Activated naive CD8-positive, alpha-beta T cell treated with anti-CD3 and anti-CD28 coated beads, Interleukin-2, amount 10 ng/mL, durations not matched to agents 7 days and 5 days (primary cell): ENCODE measurements at regions not wholly inside any gene's neighbourhood (a gene's known extent, or its start where the extent isn't known, plus 50 kb on each side); places are given as distances from the start of the nearest gene placed in this dataset.

ENCODE experiments used
- ATAC-seq: fragments of 150-1000 bp; cut with Tn5 transposase; one replicate; pipeline ENCODE4 v1.10.0; 2021; ENCODE audit warnings: low read depth, moderate library complexity
- POLR2A ChIA-PET: fragments of 350-600 bp; sonication (Branson Sonifier 250); formaldehyde crosslinking; loops from one replicate; lab custom pipeline; 2021; ENCODE audit warnings: antibody characterized with exemption; lab: Charles Lee
- DNase-seq: peaks from one replicate; pipeline ENCODE4 v3.0.0; 2021
- H3K27ac Mint-ChIP-seq: one replicate; pipeline ENCODE4 v1.8.0; 2022; ENCODE audit warnings: mild to moderate bottlenecking, mixed read lengths
- H3K27me3 Mint-ChIP-seq: one replicate; pipeline ENCODE4 v1.8.0; 2022; ENCODE audit warnings: mild to moderate bottlenecking, moderate library complexity, mixed read lengths
- H3K36me3 Mint-ChIP-seq: one replicate; pipeline ENCODE4 v1.8.0; 2021; ENCODE audit warnings: mild to moderate bottlenecking, mixed read lengths
- H3K4me1 Mint-ChIP-seq: one replicate; pipeline ENCODE4 v1.8.0; 2021; ENCODE audit warnings: mixed read lengths
- H3K4me3 Mint-ChIP-seq: one replicate; pipeline ENCODE4 v1.8.0; 2022; ENCODE audit warnings: mild to moderate bottlenecking, moderate library complexity, mixed read lengths
- H3K9me3 Mint-ChIP-seq: one replicate; pipeline ENCODE4 v1.8.0; 2021; ENCODE audit warnings: mixed read lengths

- H3K36me3 Mint-ChIP-seq, result no peaks in the 10 kb centered on the region
- POLR2A ChIA-PET, result no interaction called here
- no peak overlapping the region for H3K27ac Mint-ChIP-seq
- H3K27me3 Mint-ChIP-seq, result peaks cover 5% of the 10 kb centered on the region
- DNase-seq (no peak), ATAC-seq (no peak)
- no peaks in the 10 kb centered on the region for H3K9me3 Mint-ChIP-seq
- no peak overlapping the region for H3K4me3 Mint-ChIP-seq
- no peaks in the 10 kb centered on the region for H3K4me1 Mint-ChIP-seq
Measured at GRCh38 chr5:74294231-74294705, 346.3 kb downstream of the ENC1 start.

- Mint-ChIP-seq H3K9me3 (no peaks in the 10 kb centered on the region), H3K36me3 (no peaks in the 10 kb centered on the region), H3K27me3 (peaks cover 5% of the 10 kb centered on the region), H3K27ac (no peak overlapping the region), H3K4me3 (no peak overlapping the region), H3K4me1 (no peaks in the 10 kb centered on the region)
- no peak for ATAC-seq
- no peak for DNase-seq
- POLR2A ChIA-PET, result no interaction called here
Measured at GRCh38 chr5:74293182-74293581, 347.3 kb downstream of the ENC1 start.

- H3K4me3 Mint-ChIP-seq, result no peak overlapping the region
- H3K36me3 Mint-ChIP-seq, result no peaks in the 10 kb centered on the region
- H3K27ac Mint-ChIP-seq, result no peak overlapping the region
- no peaks in the 10 kb centered on the region for H3K4me1 Mint-ChIP-seq
- H3K27me3 Mint-ChIP-seq, result peaks cover 5% of the 10 kb centered on the region
- DNase-seq (no peak), ATAC-seq (no peak)
- POLR2A ChIA-PET, result no interaction called here
- H3K9me3 Mint-ChIP-seq, result no peaks in the 10 kb centered on the region
Measured at GRCh38 chr5:74290634-74291241, 349.8 kb downstream of the ENC1 start.

GRCh38 chr5:74289691-74290090, 350.8 kb downstream of the ENC1 start:
- ATAC-seq (no peak), DNase-seq (no peak)
- Mint-ChIP-seq H3K9me3 (no peaks in the 10 kb centered on the region), H3K4me3 (no peak overlapping the region), H3K27me3 (peaks cover 5% of the 10 kb centered on the region), H3K36me3 (no peaks in the 10 kb centered on the region), H3K4me1 (no peaks in the 10 kb centered on the region), H3K27ac (no peak overlapping the region)
- POLR2A ChIA-PET, result no interaction called here

- POLR2A ChIA-PET, result no interaction called here
- H3K9me3 Mint-ChIP-seq, result no peaks in the 10 kb centered on the region
Measured at GRCh38 chr5:74289238-74289637, 351.3 kb downstream of the ENC1 start.

GRCh38 chr5:74288448-74289108, 351.9 kb downstream of the ENC1 start:
- peaks cover 5% of the 10 kb centered on the region for H3K27me3 Mint-ChIP-seq
- POLR2A ChIA-PET, result no interaction called here
- DNase-seq (no peak), ATAC-seq (no peak)
- H3K4me1 Mint-ChIP-seq, result no peaks in the 10 kb centered on the region
- H3K9me3 Mint-ChIP-seq, result no peaks in the 10 kb centered on the region
- H3K36me3 Mint-ChIP-seq, result no peaks in the 10 kb centered on the region
- no peak overlapping the region for H3K27ac Mint-ChIP-seq
- H3K4me3 Mint-ChIP-seq, result no peak overlapping the region

More at GRCh38 chr5:74289238-74289637, 351.3 kb downstream of the ENC1 start:
- Mint-ChIP-seq H3K27me3 (peaks cover 5% of the 10 kb centered on the region), H3K4me3 (no peak overlapping the region), H3K27ac (no peak overlapping the region), H3K4me1 (no peaks in the 10 kb centered on the region), H3K36me3 (no peaks in the 10 kb centered on the region)
- ATAC-seq (no peak), DNase-seq (no peak)

GRCh38 chr5:74288038-74288437, 352.5 kb downstream of the ENC1 start:
- no peak for DNase-seq

GRCh38 chr5:74286734-74287695, 353.5 kb downstream of the ENC1 start:
- POLR2A ChIA-PET, result no interaction called here
- H3K4me1 Mint-ChIP-seq, result no peaks in the 10 kb centered on the region
- H3K27ac Mint-ChIP-seq, result no peak overlapping the region
- DNase-seq (no peak), ATAC-seq (no peak)
- H3K36me3 Mint-ChIP-seq, result no peaks in the 10 kb centered on the region
- peaks cover 4% of the 10 kb centered on the region for H3K27me3 Mint-ChIP-seq
- no peak overlapping the region for H3K4me3 Mint-ChIP-seq
- no peaks in the 10 kb centered on the region for H3K9me3 Mint-ChIP-seq

More at GRCh38 chr5:74288038-74288437, 352.5 kb downstream of the ENC1 start:
- Mint-ChIP-seq H3K4me1 (no peaks in the 10 kb centered on the region), H3K36me3 (no peaks in the 10 kb centered on the region), H3K27me3 (peaks cover 5% of the 10 kb centered on the region), H3K4me3 (no peak overlapping the region), H3K9me3 (no peaks in the 10 kb centered on the region), H3K27ac (no peak overlapping the region)
- POLR2A ChIA-PET, result no interaction called here
- ATAC-seq, result no peak

- Mint-ChIP-seq H3K36me3 (no peaks in the 10 kb centered on the region), H3K9me3 (no peaks in the 10 kb centered on the region), H3K4me3 (no peak overlapping the region), H3K27me3 (peaks cover 3% of the 10 kb centered on the region), H3K4me1 (no peaks in the 10 kb centered on the region), H3K27ac (no peak overlapping the region)
- ATAC-seq (no peak), DNase-seq (no peak)
- POLR2A ChIA-PET, result no interaction called here
Measured at GRCh38 chr5:74285675-74286280, 354.8 kb downstream of the ENC1 start.

- Mint-ChIP-seq H3K27ac (no peak overlapping the region), H3K4me3 (no peak overlapping the region), H3K36me3 (no peaks in the 10 kb centered on the region), H3K4me1 (no peaks in the 10 kb centered on the region), H3K9me3 (no peaks in the 10 kb centered on the region), H3K27me3 (no peaks in the 10 kb centered on the region)
- DNase-seq (no peak), ATAC-seq (no peak)
- POLR2A ChIA-PET, result no interaction called here
Measured at GRCh38 chr5:74282490-74282889, 358.0 kb downstream of the ENC1 start.

- ATAC-seq, result no peak
- POLR2A ChIA-PET, result no interaction called here
- no peak for DNase-seq
- Mint-ChIP-seq H3K27ac (no peak overlapping the region), H3K9me3 (no peaks in the 10 kb centered on the region), H3K4me1 (no peaks in the 10 kb centered on the region), H3K36me3 (no peaks in the 10 kb centered on the region), H3K4me3 (no peak overlapping the region), H3K27me3 (no peaks in the 10 kb centered on the region)
Measured at GRCh38 chr5:74281166-74281565, 359.4 kb downstream of the ENC1 start.

GRCh38 chr5:74280306-74280705, 360.2 kb downstream of the ENC1 start:
- H3K36me3 Mint-ChIP-seq, result no peaks in the 10 kb centered on the region
- H3K4me3 Mint-ChIP-seq, result no peak overlapping the region
- POLR2A ChIA-PET, result no interaction called here
- no peaks in the 10 kb centered on the region for H3K4me1 Mint-ChIP-seq
- no peak for ATAC-seq
- peaks cover 2% of the 10 kb centered on the region for H3K27me3 Mint-ChIP-seq
- DNase-seq, result no peak
- H3K27ac Mint-ChIP-seq, result no peak overlapping the region
- H3K9me3 Mint-ChIP-seq, result no peaks in the 10 kb centered on the region

GRCh38 chr5:74279244-74279643, 361.3 kb downstream of the ENC1 start:
- Mint-ChIP-seq H3K9me3 (no peaks in the 10 kb centered on the region), H3K27me3 (peaks cover 2% of the 10 kb centered on the region), H3K4me1 (no peaks in the 10 kb centered on the region), H3K27ac (no peak overlapping the region), H3K4me3 (no peak overlapping the region), H3K36me3 (no peaks in the 10 kb centered on the region)
- ATAC-seq (no peak), DNase-seq (no peak)
- POLR2A ChIA-PET, result no interaction called here
